OCI-LY7 (cell line): ENCODE measurements at regions not wholly inside any gene's neighbourhood (a gene's known extent, or its start where the extent isn't known, plus 50 kb on each side); places are given as distances from the start of the nearest gene placed in this dataset.

ENCODE experiments used
- CTCF ChIP-seq: fragments of 200-600 bp; sonication (generic); conservative IDR thresholded peaks from 2 replicates; pipeline ENCODE4 v1.5.1; 2014; ENCODE audit warnings: mild to moderate bottlenecking, antibody characterized with exemption, low read length, moderate library complexity, mixed read lengths
- EZH2phosphoT487 ChIP-seq: fragments of 200-600 bp; sonication (generic); IDR thresholded peaks from 2 replicates; pipeline ENCODE4 v1.6.1; 2018; ENCODE audit warnings: low read depth, borderline replicate concordance, mild to moderate bottlenecking, mixed run types, antibody characterized with exemption, low read length, moderate library complexity, mixed read lengths

- TF ChIP-seq CTCF = no peak
- no peak for TF ChIP-seq EZH2phosphoT487
Measured at GRCh38 chr12:75944905-75945432, 86.6 kb downstream of the PHLDA1 start.
